Activated CD4-positive, alpha-beta T cell treated with anti-CD3 and anti-CD28 coated beads, Interleukin-2, amount 10 ng/mL, durations not matched to agents 7 days and 5 days (primary cell): ENCODE measurements at regions not wholly inside any gene's neighbourhood (a gene's known extent, or its start where the extent isn't known, plus 50 kb on each side); places are given as distances from the start of the nearest gene placed in this dataset.

Experiments
- CTCF ChIA-PET: fragments of 350-600 bp; sonication (Branson Sonifier 250); formaldehyde crosslinking; loops from one replicate; lab custom pipeline; 2021; ENCODE audit warnings: antibody characterized with exemption; lab: Charles Lee
- POLR2A ChIA-PET: fragments of 350-600 bp; sonication (Branson Sonifier 250); formaldehyde crosslinking; loops from one replicate; lab custom pipeline; 2021; ENCODE audit warnings: antibody characterized with exemption; lab: Charles Lee
- DNase-seq: peaks from one replicate; pipeline ENCODE4 v3.0.0-alpha.2; 2020
- H3K27ac Mint-ChIP-seq: one replicate; pipeline ENCODE4 v1.8.0; 2021; ENCODE audit warnings: mild to moderate bottlenecking, moderate library complexity, mixed read lengths
- H3K27me3 Mint-ChIP-seq: one replicate; pipeline ENCODE4 v1.8.0; 2021; ENCODE audit warnings: mixed read lengths
- H3K36me3 Mint-ChIP-seq: one replicate; pipeline ENCODE4 v1.8.0; 2021; ENCODE audit warnings: low read depth, mixed read lengths
- H3K4me1 Mint-ChIP-seq: one replicate; pipeline ENCODE4 v1.8.0; 2021; ENCODE audit warnings: mixed read lengths
- H3K4me3 Mint-ChIP-seq: one replicate; pipeline ENCODE4 v1.8.0; 2021; ENCODE audit warnings: mild to moderate bottlenecking, moderate library complexity, mixed read lengths
- H3K9me3 Mint-ChIP-seq: one replicate; pipeline ENCODE4 v1.8.0; 2021; ENCODE audit warnings: mixed read lengths

DNA sequence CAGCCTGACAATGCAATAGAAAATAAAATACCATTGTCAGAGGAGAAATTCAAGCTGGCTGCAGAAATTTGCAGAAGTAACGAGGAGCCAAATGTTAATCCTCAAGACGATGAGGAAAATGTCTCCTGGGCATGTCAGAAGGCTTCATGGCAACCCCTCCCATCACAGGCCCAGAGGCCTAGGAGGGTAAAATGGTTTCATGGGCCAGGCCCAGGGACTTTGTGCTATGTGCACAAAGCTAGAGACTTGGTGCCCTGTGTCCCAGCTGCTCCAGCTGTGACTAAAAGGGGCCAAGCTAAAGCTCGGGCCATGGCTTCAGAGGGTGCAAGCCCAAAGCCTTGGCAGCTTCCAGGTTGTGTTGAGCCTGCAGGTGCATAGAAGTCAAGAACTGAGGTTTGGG is 431.7 kb downstream of the LMO7 start:
- CTCF ChIA-PET, result no interaction called here
- no peaks in the 10 kb centered on the region for H3K36me3 Mint-ChIP-seq
- POLR2A ChIA-PET, result no interaction called here
- no peak overlapping the region for H3K4me3 Mint-ChIP-seq
- no peaks in the 10 kb centered on the region for H3K27me3 Mint-ChIP-seq
- DNase-seq, result no peak
- H3K9me3 Mint-ChIP-seq, result peaks cover 12% of the 10 kb centered on the region
- H3K27ac Mint-ChIP-seq, result no peak overlapping the region
- no peaks in the 10 kb centered on the region for H3K4me1 Mint-ChIP-seq

DNA sequence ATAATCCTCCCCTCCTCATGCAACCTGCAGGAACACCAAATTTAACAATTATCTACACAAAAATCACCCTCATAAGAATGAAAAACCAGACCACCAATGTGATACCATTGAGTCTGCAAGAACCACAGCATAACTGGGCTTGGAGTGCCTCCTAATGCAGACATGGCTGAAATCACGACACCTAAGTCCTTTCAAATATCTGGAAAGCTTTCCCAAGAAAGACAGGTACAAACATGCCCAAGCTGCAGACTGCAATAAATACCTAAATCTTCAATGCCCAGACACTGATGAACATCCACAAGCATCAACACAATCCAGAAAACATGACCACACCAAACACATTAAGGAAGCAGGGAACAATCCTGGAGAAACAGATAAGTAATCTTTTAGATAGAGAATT is 417.1 kb downstream of the LMO7 start:
- Mint-ChIP-seq H3K4me3 (no peak overlapping the region), H3K4me1 (no peaks in the 10 kb centered on the region), H3K27me3 (peaks cover 2% of the 10 kb centered on the region), H3K27ac (no peak overlapping the region), H3K36me3 (no peaks in the 10 kb centered on the region), H3K9me3 (no peaks in the 10 kb centered on the region)
- ChIA-PET POLR2A (no interaction called here), CTCF (no interaction called here)
- DNase-seq, result no peak

DNA sequence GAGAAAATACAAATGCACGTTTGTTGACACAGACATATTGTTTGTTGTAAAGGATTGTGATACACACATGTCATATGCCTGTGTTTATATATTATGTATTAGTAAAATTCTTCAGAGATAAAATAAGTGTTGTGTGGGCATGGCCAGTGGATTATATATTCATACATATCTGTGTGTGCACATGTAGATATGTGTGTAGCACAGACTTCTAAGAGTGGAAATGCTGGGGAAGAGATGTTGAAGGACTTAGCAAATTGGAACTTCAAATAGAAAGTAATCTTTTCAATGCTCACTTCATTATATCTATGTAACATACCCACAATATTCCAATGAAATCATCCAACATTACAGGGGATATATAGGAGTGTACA is 413.2 kb downstream of the LMO7 start:
- POLR2A ChIA-PET, result no interaction called here
- no peak overlapping the region for H3K27ac Mint-ChIP-seq
- no peak for DNase-seq
- CTCF ChIA-PET, result no interaction called here
- no peaks in the 10 kb centered on the region for H3K9me3 Mint-ChIP-seq
- no peak overlapping the region for H3K4me3 Mint-ChIP-seq
- H3K27me3 Mint-ChIP-seq, result peaks cover 2% of the 10 kb centered on the region
- no peaks in the 10 kb centered on the region for H3K36me3 Mint-ChIP-seq
- no peaks in the 10 kb centered on the region for H3K4me1 Mint-ChIP-seq

DNA sequence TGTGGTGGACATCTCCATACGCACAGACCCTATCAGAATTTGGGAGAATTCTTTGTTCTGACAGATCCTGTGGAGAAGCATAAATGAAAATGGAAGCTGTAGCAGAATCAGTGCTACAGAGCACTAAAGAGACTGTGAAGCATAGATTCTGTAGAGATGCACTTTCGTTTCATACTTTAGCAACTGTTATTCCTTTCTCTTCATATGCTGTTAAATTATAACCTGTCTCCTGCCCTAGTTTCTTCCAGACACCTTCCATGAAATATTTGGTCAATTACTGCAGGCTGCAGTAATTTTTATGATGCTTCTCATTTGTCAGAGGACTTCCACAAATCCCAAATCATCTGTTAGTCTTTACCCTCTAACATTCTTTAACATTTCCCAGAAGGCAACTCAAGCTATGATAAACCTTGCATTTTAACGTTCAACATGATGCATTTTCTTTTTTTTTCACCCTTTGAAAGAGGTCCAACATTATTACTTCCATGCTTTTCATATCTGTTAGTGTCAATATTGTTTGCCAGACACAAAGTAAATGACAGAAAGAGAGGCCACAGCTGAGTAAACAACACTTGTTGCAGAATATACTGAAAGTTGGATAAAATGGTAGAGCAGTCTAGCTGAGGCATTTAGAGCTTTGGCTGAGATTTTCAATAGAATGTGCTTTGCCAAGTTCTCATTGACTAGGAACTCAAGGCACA is 412.7 kb downstream of the LMO7 start:
- H3K9me3 Mint-ChIP-seq, result no peaks in the 10 kb centered on the region
- H3K27ac Mint-ChIP-seq, result no peak overlapping the region
- H3K4me3 Mint-ChIP-seq, result no peak overlapping the region
- POLR2A ChIA-PET, result no interaction called here
- DNase-seq, result no peak
- H3K4me1 Mint-ChIP-seq, result no peaks in the 10 kb centered on the region
- peaks cover 2% of the 10 kb centered on the region for H3K27me3 Mint-ChIP-seq
- CTCF ChIA-PET, result no interaction called here
- no peaks in the 10 kb centered on the region for H3K36me3 Mint-ChIP-seq

DNA sequence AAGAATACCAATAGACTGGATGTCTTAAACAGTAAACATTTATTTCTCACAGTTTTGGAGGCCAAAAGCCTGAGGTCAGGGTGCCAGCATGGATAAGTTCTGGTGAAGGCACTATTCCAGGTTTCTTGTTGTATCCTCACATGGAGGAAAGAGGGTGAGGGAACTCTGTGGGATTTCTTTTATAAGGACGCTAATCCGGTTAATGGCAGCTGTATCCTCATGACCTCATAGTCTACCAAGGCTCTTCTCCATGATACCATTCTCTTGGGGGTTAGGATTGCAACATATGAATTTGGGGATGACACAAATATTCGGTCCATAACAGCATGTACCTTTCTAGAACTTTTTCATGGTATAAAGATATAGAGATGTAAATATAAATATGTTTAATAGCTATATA is 412.0 kb downstream of the LMO7 start:
- Mint-ChIP-seq H3K4me1 (no peaks in the 10 kb centered on the region), H3K9me3 (no peaks in the 10 kb centered on the region), H3K36me3 (no peaks in the 10 kb centered on the region), H3K4me3 (no peak overlapping the region), H3K27me3 (peaks cover 2% of the 10 kb centered on the region), H3K27ac (no peak overlapping the region)
- no peak for DNase-seq
- ChIA-PET POLR2A (no interaction called here), CTCF (interaction anchor here (0.7 kb wide), 1 partner anchor 228 kb away, joined by 4 read pairs; no protein-coding TSS in a partner anchor)

DNA sequence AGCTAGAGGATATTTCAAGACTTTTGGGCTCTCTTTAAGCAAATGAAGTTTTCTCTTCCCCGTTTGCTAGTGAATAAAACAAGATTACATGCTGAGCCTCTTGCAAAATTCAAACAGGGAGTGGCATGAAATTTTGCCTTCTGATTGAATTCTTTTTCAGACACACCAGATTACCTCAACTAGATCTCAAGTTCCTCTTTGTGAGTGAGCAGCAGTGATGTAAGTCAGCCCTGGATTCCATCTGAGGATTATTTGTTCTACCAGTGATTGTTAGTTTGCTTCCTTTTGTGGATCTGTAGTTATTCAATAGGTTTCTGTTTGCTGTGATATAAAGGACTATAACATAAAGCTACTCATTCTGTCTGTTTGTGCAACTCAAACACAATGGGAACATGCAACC is 407.7 kb downstream of the LMO7 start:
- ChIA-PET POLR2A (no interaction called here), CTCF (no interaction called here)
- Mint-ChIP-seq H3K4me3 (no peak overlapping the region), H3K36me3 (no peaks in the 10 kb centered on the region), H3K27ac (no peak overlapping the region), H3K9me3 (no peaks in the 10 kb centered on the region), H3K4me1 (no peaks in the 10 kb centered on the region), H3K27me3 (no peaks in the 10 kb centered on the region)
- DNase-seq, result no peak

DNA sequence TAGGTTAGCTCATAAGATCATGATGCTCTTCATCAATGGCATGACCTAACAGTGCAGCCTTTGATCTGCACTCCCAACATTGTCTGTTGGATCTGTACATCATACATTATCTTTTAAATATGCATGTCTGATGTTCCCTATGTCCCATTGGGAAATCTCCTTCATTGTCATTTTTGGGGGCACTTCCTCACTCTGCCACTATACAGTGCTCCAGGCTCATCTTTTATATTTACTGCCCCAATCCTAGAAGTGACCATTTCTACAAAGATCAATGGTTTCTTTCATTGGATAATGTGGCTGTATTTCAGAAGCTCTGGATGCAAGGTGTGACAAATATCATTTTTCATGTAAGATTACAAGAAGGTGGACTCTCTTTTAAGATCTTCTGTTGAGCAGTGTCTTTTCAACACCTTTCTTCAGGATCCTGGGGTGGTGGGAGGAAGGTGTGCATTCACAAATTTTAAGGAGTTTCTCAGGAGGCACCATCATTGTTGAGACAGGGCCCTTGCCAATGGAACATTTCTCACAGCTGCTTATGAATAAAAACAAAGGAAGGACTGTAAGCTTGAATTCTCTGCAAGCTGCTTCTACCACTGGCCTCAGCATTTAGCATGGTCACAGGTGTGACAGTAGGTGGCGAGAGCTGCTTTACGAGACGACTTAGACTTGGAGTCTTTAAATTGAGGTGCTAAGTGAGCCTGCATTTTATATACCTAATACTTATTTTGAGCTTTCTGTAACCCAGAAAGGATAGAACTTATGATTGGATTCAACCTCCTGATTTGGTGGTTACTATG is 403.0 kb downstream of the LMO7 start:
- DNase-seq, result no peak
- Mint-ChIP-seq H3K27ac (no peak overlapping the region), H3K9me3 (no peaks in the 10 kb centered on the region), H3K4me1 (no peaks in the 10 kb centered on the region), H3K36me3 (no peaks in the 10 kb centered on the region), H3K4me3 (no peak overlapping the region), H3K27me3 (peaks cover 2% of the 10 kb centered on the region)
- POLR2A ChIA-PET, result no interaction called here
- CTCF ChIA-PET, result no interaction called here

DNA sequence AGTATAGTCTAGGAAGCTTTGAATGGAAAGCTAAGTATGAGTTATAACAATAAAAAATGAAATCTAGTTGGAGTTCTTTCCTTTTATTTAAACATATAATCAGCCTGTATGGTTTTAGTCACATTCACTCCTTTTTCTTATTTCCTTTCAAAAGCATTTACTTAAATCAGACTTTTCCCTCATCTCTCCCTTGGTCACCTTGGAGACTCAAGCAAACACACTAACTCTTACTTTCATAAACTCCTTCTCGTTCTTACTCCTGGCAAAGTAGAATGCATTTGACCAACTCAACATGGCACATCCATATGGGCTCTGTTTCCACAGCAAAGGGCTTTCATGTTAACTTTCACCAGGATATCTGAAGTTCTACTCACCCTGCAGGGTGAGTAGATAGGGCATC is 400.0 kb downstream of the LMO7 start:
- Mint-ChIP-seq H3K4me1 (no peaks in the 10 kb centered on the region), H3K36me3 (no peaks in the 10 kb centered on the region), H3K27me3 (peaks cover 5% of the 10 kb centered on the region), H3K27ac (no peak overlapping the region), H3K9me3 (no peaks in the 10 kb centered on the region), H3K4me3 (no peak overlapping the region)
- ChIA-PET CTCF (no interaction called here), POLR2A (no interaction called here)
- DNase-seq, result no peak

DNA sequence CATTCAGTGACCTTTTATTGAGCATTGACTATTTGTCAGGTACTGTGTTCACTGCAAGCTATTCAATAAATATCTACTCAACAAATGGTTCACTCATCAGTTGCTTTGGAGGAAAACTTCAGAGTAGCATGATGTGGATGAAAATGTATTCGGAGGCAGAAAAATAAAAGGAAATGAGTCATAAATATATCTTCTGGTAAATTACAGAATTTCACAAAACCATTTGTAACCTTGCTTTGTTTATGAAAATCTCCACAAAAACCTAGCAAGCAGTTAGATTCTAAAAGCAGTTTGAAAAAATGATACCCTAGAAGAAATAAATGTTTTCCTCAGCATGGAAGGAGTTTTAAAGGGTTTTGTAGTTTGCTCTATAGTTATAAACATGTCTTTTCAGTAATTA is 399.6 kb downstream of the LMO7 start:
- ChIA-PET POLR2A (no interaction called here), CTCF (no interaction called here)
- DNase-seq, result no peak
- H3K36me3 Mint-ChIP-seq, result no peaks in the 10 kb centered on the region
- no peak overlapping the region for H3K4me3 Mint-ChIP-seq
- no peaks in the 10 kb centered on the region for H3K4me1 Mint-ChIP-seq
- H3K27me3 Mint-ChIP-seq, result peaks cover 5% of the 10 kb centered on the region
- no peak overlapping the region for H3K27ac Mint-ChIP-seq
- no peaks in the 10 kb centered on the region for H3K9me3 Mint-ChIP-seq

DNA sequence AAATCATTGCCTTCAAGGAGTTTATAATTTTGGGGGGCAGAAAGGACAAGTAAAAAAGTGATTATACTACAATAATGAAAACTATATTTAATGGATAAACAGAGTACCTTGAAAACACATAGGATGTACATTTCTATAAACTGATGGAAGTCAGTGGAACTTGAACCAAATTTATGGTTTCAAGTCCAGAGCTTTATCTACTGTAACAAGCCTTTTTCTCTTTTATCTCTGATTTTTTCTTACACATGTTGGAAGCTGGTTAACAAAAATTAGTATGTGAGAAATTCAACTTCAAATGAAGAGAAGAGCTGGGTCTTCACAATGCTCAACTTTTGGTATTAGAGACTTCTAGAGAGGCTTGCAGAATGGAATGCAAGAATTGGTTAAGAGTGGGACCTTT is 393.6 kb downstream of the LMO7 start:
- DNase-seq, result no peak
- Mint-ChIP-seq H3K36me3 (no peaks in the 10 kb centered on the region), H3K27me3 (peaks cover 11% of the 10 kb centered on the region), H3K4me3 (no peak overlapping the region), H3K27ac (no peak overlapping the region), H3K9me3 (no peaks in the 10 kb centered on the region), H3K4me1 (no peaks in the 10 kb centered on the region)
- POLR2A ChIA-PET, result no interaction called here
- CTCF ChIA-PET, result interaction anchor here (0.6 kb wide), 1 partner anchor 184 kb away, joined by 5 read pairs; no protein-coding TSS in a partner anchor

DNA sequence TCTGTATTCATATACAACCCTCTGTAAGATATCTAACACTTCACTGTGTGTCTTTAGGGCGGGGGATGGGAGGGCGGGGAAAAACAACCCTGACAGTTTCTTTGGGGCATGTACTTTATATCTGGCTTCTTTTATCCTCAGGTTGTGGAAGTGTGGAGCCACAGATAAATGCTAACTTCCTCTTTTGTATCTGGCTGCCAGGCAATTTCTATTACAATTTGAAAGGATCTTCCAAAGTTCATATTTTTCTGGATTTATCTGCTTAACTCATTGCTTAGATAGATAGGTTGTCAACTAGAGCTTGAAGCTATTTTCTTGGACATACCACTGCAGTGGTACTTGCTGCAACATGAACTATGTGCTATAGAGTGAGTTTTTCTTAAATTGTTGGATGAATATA is 393.0 kb downstream of the LMO7 start:
- CTCF ChIA-PET, result no interaction called here
- no peak for DNase-seq
- no peaks in the 10 kb centered on the region for H3K4me1 Mint-ChIP-seq
- H3K4me3 Mint-ChIP-seq, result no peak overlapping the region
- H3K27me3 Mint-ChIP-seq, result peaks cover 8% of the 10 kb centered on the region
- H3K9me3 Mint-ChIP-seq, result no peaks in the 10 kb centered on the region
- H3K36me3 Mint-ChIP-seq, result no peaks in the 10 kb centered on the region
- POLR2A ChIA-PET, result no interaction called here
- H3K27ac Mint-ChIP-seq, result no peak overlapping the region

DNA sequence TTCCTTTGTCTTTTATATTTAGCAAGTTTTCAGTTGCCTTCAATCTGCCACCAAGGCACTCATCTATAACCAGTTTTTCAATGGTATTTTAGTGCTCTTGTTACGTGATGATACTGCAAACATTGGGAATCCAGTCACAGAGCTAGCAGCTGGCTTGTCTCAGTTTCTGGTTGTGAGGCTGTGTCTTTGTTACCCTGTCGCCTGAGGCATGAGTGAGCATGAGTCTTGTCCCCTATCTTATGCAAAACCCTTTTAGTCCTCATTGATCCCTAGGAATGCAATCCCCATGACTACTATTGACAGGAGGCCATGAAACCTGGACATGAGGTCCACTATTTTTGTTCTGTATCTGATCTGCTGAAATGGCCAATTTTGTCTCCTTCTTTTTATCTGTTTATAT is 391.0 kb downstream of the LMO7 start:
- Mint-ChIP-seq H3K27me3 (peaks cover 8% of the 10 kb centered on the region), H3K36me3 (no peaks in the 10 kb centered on the region), H3K9me3 (no peaks in the 10 kb centered on the region), H3K27ac (no peak overlapping the region), H3K4me1 (no peaks in the 10 kb centered on the region), H3K4me3 (no peak overlapping the region)
- POLR2A ChIA-PET, result no interaction called here
- CTCF ChIA-PET, result no interaction called here
- DNase-seq, result no peak

DNA sequence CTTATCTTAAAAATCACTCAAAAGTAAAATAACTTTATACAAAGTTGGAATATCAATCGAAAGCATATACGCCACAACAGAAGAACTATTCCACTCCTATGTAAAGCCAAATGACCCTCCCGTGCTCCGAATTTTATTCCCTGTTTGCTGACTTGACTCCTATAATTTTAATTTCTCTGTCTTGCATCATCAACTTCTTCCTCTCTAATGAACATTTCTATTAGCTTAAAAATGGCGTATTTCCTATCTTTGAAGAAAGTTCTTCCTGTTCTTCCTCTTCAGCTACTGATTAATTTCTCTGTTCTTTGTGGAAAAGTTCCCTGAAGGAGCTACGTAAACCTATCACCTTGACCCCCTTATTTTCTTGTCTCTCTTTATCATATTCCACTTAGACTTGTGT is 389.3 kb downstream of the LMO7 start:
- no peaks in the 10 kb centered on the region for H3K36me3 Mint-ChIP-seq
- POLR2A ChIA-PET, result no interaction called here

DNA sequence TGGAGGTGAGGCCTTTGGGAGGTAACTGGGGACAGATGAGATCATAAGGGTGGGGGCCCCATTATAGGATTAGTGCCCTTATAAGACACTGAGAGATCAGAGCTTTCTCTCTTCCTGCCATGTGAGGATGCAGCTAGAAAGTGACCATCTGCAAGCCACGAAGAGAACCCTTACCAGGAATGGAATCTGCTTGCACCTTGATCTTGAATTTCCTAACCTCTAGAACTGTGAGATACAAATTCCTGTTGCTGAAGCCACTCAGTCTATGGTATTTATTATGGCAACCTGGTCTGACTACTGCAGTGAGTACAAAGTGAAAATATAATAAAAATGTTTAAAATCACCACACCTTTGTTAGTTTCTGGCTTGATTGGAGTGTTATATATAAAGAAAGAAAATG is 388.0 kb downstream of the LMO7 start:
- no peak for DNase-seq
- Mint-ChIP-seq H3K27me3 (peaks cover 5% of the 10 kb centered on the region), H3K36me3 (no peaks in the 10 kb centered on the region), H3K9me3 (no peaks in the 10 kb centered on the region), H3K27ac (no peak overlapping the region), H3K4me3 (no peak overlapping the region), H3K4me1 (no peaks in the 10 kb centered on the region)
- ChIA-PET POLR2A (no interaction called here), CTCF (no interaction called here)

More for the DNA sequence above, 389.3 kb downstream of the LMO7 start:
- no peaks in the 10 kb centered on the region for H3K4me1 Mint-ChIP-seq
- H3K4me3 Mint-ChIP-seq, result no peak overlapping the region
- peaks cover 5% of the 10 kb centered on the region for H3K27me3 Mint-ChIP-seq
- no peak for DNase-seq
- CTCF ChIA-PET, result no interaction called here
- H3K27ac Mint-ChIP-seq, result no peak overlapping the region
- H3K9me3 Mint-ChIP-seq, result no peaks in the 10 kb centered on the region
